Duodenal mucosa (tissue), 2 donors: ENCODE measurements at regions not wholly inside any gene's neighbourhood (a gene's known extent, or its start where the extent isn't known, plus 50 kb on each side); places are given as distances from the start of the nearest gene placed in this dataset.

Source experiments
- H3K27ac ChIP-seq: one replicate; pipeline ENCODE4 v1.7.0; 2013; ENCODE audit warnings: low read depth, low read length
- H3K27me3 ChIP-seq, 2 donors: one replicate each; pipeline ENCODE4 v1.7.0; 2013; ENCODE audit warnings: low read length in 2 of 2, control low read depth in 1 of 2; ENCODE audit not compliant: insufficient read depth in 2 of 2, control insufficient read depth in 1 of 2
- H3K36me3 ChIP-seq, 2 donors: one replicate each; pipeline ENCODE4 v1.7.0; 2013; ENCODE audit warnings: low read length in 2 of 2, control low read depth in 1 of 2; ENCODE audit not compliant: insufficient read depth in 2 of 2, control insufficient read depth in 1 of 2
- H3K4me1 ChIP-seq, 2 donors: one replicate each; pipeline ENCODE4 v1.7.0; 2013; ENCODE audit warnings: low read length in 2 of 2, control low read depth in 1 of 2; ENCODE audit not compliant: insufficient read depth in 2 of 2, control insufficient read depth in 1 of 2
- H3K4me3 ChIP-seq, 2 donors: one replicate each; pipeline ENCODE4 v1.7.0; 2013; ENCODE audit warnings: low read length in 2 of 2, low read depth in 1 of 2
- H3K9ac ChIP-seq, 2 donors: one replicate each; pipeline ENCODE4 v1.7.0; 2013; ENCODE audit warnings: low read length in 2 of 2, low read depth in 1 of 2
- H3K9me3 ChIP-seq, 2 donors: one replicate each; pipeline ENCODE4 v1.7.0; 2013; ENCODE audit warnings: low read length in 2 of 2, control low read depth in 1 of 2; ENCODE audit not compliant: control insufficient read depth in 1 of 2

DNA sequence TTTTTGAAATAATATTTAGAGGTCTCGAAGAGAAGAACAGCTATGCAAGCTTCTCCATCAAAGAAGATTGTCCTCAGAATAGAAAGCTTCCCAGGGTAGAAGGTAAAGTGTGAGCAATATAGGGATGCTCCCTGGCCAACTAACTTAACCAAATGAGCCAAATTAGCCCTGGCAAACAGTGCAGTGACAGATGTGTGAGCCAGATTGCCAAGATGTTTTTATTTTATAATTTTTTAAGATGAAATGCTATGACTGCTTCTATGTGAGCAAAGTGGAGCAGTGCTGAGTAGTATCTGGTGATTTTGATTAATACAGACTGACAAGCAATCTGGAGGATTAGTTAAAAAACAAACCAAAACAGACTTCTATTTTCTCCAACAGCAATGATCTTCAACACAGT, 202.1 kb downstream of the NOVA1 start:
- no peak overlapping the region for H3K9ac ChIP-seq
- no peaks in the 10 kb centered on the region for H3K9me3 ChIP-seq
- peaks cover 0 to 4% of the 10 kb centered on the region in 2 donors for H3K4me1 ChIP-seq
- no peak overlapping the region for H3K27ac ChIP-seq
- H3K4me3 ChIP-seq, result no peak overlapping the region
- H3K27me3 ChIP-seq, result no peaks in the 10 kb centered on the region
- H3K36me3 ChIP-seq, result no peaks in the 10 kb centered on the region

DNA sequence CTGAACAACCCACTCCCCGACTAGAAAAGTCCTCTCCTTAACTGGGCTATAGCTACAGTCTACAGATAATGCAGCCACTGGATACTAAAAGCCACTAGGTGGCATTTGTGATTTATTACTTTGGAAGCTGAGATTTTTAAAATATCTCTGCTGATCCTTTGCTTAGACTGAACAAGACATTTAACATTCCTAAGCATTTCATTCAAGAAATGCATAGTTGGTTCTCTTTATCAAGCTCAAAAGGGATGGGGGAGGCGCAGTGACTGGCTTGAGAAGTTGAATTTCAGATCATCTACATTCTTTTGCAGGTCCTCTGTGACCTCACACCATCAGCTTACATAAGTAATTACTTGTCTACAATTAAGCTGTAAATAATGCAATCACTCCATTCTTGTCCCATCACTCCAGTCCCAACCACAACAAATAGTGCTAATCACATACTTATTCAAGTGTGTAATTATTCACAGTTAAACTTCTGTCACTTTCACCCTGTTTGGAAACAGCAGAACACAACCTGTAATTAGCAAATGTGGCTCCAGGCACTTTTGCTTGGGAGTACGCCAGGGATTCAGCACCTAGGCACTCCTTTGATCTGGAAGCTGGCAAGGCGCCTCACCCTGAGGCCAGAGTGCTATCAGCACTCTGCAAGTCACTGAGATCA, 203.6 kb downstream of the NOVA1 start:
- H3K4me3 ChIP-seq, result no peak overlapping the region
- H3K9ac ChIP-seq, result no peak overlapping the region
- H3K9me3 ChIP-seq, result no peaks in the 10 kb centered on the region
- no peak overlapping the region for H3K27ac ChIP-seq
- no peaks in the 10 kb centered on the region for H3K36me3 ChIP-seq
- no peaks in the 10 kb centered on the region for H3K27me3 ChIP-seq
- H3K4me1 ChIP-seq, result peaks cover 0 to 8% of the 10 kb centered on the region in 2 donors

DNA sequence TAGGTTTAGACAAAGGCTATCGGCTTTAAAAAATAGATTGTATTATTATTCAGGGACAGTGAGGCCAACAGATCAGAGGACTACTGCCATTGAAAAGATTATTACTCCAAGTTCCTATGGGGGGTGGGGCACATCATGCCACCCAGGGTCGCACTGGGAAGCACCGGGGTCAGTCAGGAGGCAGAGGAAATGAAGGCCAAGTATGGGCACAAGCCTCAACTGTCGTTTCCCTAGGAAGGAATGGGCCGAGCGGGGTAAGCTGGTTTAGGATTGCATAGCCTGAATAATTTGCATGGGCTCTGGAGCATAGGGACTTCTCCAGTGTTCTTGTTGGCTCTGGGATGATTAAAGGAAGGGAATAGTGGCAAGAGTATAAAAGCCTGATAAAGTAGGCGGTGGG, 205.3 kb downstream of the NOVA1 start:
- Histone ChIP-seq H3K27me3 (no peaks in the 10 kb centered on the region), H3K4me3 (no peak overlapping the region), H3K27ac (no peak overlapping the region), H3K4me1 (peaks cover 0 to 8% of the 10 kb centered on the region in 2 donors), H3K36me3 (no peaks in the 10 kb centered on the region), H3K9me3 (no peaks in the 10 kb centered on the region), H3K9ac (no peak overlapping the region)

DNA sequence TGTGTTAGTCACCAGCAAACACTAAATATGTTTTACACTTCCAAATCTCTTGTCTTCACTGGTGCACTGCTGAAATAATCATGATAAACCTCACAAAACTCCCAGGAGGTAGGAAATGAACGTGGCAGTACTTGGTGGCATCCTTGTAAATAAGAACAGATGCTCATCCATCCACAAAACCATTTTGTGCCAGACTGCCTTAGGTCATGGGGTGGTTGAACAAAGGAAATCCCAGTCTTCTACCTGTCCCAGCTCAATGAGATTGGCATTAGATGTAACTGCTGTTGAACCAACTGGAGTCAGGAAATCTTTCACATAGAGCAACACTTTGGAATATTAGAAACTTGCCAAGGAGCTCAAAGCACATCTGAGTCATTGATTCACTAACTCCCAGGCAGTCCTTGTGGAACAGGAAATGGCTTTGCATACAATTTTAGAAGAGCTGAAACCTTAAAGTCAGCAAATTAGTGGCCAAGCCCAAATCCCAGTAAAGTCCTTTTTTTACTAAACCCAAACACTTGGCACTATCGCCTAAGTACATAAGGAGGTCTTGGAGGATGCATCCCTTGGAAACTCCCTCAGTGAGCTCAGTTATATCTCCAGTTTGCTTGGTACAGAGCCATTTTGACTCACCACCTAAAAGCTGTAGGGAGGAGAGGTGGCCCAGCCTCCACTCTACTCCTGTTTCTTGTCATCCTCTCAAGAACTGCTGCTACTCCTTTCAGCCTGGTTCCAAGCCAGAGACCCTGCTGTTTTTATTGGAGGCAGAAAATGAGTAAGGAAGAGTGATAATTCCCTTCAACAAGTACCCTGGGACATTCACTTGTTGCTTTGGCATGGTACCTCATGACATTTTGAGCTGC, 208.0 kb downstream of the NOVA1 start:
- Histone ChIP-seq H3K27me3 (no peaks in the 10 kb centered on the region), H3K9me3 (no peaks in the 10 kb centered on the region), H3K36me3 (no peaks in the 10 kb centered on the region), H3K27ac (no peak overlapping the region), H3K4me1 (peaks cover 0 to 8% of the 10 kb centered on the region in 2 donors), H3K9ac (no peak overlapping the region), H3K4me3 (no peak overlapping the region)

DNA sequence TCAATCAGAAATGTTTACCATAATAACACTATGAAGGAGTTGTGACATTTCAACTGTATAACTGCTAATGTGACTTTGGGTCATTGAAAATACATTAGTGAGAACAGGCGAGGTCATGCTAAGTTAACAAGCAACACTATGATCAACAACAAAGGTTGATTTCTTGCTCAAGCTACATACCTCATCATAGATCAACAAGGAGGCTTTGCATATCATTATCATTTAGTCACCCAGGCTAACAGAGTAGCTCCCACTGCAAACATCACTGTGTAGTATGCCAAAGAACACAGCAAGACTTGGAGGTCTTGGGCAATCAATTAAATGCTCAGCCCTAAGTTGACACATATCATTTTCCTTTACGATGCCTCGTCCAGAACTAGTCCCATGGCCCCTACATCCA, 212.5 kb downstream of the NOVA1 start:
- H3K4me1 ChIP-seq, result peaks cover 0 to 16% of the 10 kb centered on the region in 2 donors
- H3K27me3 ChIP-seq, result no peaks in the 10 kb centered on the region
- H3K9ac ChIP-seq, result no peak overlapping the region
- H3K36me3 ChIP-seq, result no peaks in the 10 kb centered on the region
- no peak overlapping the region for H3K27ac ChIP-seq
- H3K4me3 ChIP-seq, result no peak overlapping the region
- no peaks in the 10 kb centered on the region for H3K9me3 ChIP-seq

DNA sequence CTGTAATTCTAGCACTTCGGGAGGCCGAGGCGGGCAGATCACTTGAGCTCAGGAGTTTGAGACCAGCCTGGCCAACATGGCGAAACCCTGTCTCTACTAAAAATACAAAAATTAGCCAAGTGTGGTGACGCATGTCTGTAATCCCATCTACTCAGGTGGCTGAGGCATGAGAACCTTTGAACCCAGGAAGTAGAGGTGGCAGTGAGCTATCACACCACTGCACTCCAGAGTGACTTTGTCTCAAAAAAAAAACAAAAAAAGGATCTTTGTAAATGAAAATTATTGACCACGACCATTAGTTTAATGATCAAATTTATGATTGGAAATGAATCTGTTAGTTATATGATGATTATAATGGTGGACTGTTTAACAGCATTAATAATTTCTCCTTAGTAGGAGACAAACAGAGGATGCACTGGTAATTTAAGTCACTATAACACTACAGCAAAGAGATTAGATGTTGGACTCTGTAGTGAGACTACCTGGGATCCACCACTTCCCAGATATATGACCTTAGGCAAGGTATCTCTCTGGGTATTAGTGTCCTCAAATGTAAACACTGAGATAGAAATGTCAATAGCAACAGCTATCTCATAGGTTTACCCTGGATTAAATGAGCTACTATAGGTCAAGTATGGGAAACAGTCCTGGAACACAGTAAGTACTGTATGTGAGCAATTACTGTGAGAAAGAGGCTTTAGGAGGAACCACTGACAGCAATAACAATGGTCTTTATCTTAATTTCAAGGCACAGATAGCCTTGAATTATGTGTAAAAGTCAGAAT, 214.7 kb downstream of the NOVA1 start:
- H3K27ac ChIP-seq, result no peak overlapping the region
- H3K9me3 ChIP-seq, result no peaks in the 10 kb centered on the region
- H3K27me3 ChIP-seq, result no peaks in the 10 kb centered on the region
- H3K9ac ChIP-seq, result no peak overlapping the region
- H3K36me3 ChIP-seq, result no peaks in the 10 kb centered on the region
- no peak overlapping the region for H3K4me3 ChIP-seq
- H3K4me1 ChIP-seq, result peaks cover 0 to 12% of the 10 kb centered on the region in 2 donors

DNA sequence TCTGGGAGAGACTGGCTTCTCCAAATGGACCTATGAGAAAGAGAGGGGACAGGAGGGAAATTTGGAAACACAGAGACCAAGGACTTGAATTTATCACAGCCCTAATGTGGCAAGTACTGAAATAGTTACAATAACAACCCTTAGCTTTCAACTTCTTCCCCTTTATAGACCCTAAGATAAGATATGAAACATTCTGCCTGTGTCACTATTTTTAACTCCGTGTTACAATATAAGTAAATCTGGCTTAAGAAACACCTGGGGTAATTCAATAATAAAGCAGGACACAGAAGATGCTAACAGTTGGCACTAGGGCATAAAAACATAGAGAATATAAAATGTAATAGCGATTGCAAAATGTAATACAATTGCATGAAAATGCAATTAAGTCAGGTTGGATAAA, 216.4 kb downstream of the NOVA1 start:
- Histone ChIP-seq H3K27ac (no peak overlapping the region), H3K4me3 (no peak overlapping the region), H3K27me3 (no peaks in the 10 kb centered on the region), H3K4me1 (peaks cover 0 to 12% of the 10 kb centered on the region in 2 donors), H3K36me3 (no peaks in the 10 kb centered on the region), H3K9ac (no peak overlapping the region), H3K9me3 (no peaks in the 10 kb centered on the region)

DNA sequence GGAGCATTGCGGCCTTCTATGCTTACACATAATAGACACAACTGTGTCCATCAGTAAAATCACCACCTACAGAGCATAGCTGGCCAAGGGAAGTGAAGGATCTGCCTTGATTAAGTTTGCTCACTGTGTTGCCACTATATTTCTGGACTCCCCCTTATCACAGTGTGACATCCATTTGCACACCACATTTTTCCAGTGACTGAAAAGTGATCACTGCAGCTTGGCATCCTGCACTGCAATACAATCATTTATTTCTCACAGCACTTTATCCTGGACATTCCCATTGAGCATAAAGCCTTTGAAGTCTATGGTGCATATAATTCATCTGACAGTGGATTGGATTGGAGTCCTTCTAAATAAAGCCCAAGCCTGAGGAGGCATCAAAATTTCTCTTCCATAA, 217.2 kb downstream of the NOVA1 start:
- no peaks in the 10 kb centered on the region for H3K27me3 ChIP-seq
- H3K36me3 ChIP-seq, result no peaks in the 10 kb centered on the region
- no peak overlapping the region for H3K27ac ChIP-seq
- no peak overlapping the region for H3K4me3 ChIP-seq
- H3K4me1 ChIP-seq, result peaks cover 0 to 12% of the 10 kb centered on the region in 2 donors
- H3K9me3 ChIP-seq, result no peaks in the 10 kb centered on the region
- H3K9ac ChIP-seq, result no peak overlapping the region

DNA sequence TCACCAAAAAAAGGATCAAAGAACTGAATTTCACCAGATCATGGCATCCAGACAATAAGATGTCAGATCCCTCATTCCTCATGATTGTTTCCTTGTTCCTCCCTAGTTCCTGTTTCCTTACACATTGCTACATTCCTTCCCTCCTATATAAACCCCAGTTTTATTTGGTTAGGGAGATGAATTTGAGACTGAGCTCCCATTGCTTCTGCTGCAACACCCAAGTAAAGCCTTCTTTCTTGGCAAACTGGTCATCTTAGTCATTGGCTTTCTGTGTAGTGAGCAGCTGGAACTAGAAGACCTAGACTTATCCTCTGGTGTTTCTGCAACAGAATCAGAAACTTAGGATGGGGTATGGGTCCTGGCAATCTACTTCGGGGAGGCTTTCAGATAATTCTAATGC, 217.9 kb downstream of the NOVA1 start:
- no peak overlapping the region for H3K27ac ChIP-seq
- no peak overlapping the region for H3K9ac ChIP-seq

DNA sequence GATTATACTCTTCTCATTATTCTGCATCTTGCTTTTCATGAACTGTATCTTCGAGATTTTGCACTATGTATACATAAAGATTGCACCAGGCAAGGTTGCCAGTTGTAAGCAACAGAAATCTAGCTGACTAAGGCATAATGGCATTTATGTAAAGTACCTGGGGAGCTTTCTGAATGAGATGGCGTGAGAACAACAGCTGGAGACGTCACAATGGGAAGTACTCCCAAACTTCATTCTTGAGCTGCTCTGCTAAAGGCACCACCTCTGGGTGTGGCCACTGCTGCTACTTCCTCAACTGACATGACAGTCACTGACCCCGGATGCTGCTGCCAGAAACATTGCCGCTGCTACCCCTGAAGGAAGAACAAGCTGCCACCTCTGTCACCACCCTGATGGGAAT, 220.7 kb downstream of the NOVA1 start:
- H3K27ac ChIP-seq, result no peak overlapping the region
- H3K4me3 ChIP-seq, result no peak overlapping the region
- no peaks in the 10 kb centered on the region for H3K27me3 ChIP-seq
- no peaks in the 10 kb centered on the region for H3K36me3 ChIP-seq
- H3K4me1 ChIP-seq, result peaks cover 0 to 12% of the 10 kb centered on the region in 2 donors
- H3K9ac ChIP-seq, result no peak overlapping the region
- H3K9me3 ChIP-seq, result no peaks in the 10 kb centered on the region

More for the DNA sequence above, 217.9 kb downstream of the NOVA1 start:
- Histone ChIP-seq H3K27me3 (no peaks in the 10 kb centered on the region), H3K36me3 (no peaks in the 10 kb centered on the region), H3K9me3 (no peaks in the 10 kb centered on the region), H3K4me3 (no peak overlapping the region), H3K4me1 (peaks cover 0 to 12% of the 10 kb centered on the region in 2 donors)
